ENCODE measurements at regions not wholly inside any gene's neighbourhood (a gene's known extent, or its start where the extent isn't known, plus 50 kb on each side); places are given as distances from the start of the nearest gene placed in this dataset.

DNA sequence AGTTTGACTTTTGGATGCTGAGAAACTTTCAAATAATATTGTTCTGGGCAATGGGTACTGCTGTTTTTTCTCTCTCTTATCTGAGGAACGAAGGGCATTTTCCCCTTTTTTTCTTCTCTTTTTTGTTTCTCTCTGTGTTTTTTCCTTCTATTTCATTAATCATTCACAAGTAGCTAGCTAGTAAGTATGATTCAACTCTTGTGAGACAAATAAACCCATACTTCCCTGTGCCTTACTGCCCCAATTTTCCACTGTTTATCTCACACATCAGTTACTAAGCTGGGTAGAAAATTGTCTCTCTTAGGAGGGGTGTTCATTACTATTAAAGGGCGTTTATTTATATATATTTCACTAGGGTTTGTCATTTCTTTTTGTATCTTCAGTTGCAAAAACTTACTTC, 437.6 kb downstream of the RERGL start:
- no peak for TF ChIP-seq POLR2AphosphoS5 (IDR thresholded peaks at IDR 0.05)
- TF ChIP-seq, protein P1, sequence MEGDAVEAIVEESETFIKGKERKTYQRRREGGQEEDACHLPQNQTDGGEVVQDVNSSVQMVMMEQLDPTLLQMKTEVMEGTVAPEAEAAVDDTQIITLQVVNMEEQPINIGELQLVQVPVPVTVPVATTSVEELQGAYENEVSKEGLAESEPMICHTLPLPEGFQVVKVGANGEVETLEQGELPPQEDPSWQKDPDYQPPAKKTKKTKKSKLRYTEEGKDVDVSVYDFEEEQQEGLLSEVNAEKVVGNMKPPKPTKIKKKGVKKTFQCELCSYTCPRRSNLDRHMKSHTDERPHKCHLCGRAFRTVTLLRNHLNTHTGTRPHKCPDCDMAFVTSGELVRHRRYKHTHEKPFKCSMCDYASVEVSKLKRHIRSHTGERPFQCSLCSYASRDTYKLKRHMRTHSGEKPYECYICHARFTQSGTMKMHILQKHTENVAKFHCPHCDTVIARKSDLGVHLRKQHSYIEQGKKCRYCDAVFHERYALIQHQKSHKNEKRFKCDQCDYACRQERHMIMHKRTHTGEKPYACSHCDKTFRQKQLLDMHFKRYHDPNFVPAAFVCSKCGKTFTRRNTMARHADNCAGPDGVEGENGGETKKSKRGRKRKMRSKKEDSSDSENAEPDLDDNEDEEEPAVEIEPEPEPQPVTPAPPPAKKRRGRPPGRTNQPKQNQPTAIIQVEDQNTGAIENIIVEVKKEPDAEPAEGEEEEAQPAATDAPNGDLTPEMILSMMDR (IDR thresholded peaks at IDR 0.05): no peak

Data from transverse colon (tissue), 4 donors.